ENCODE measurements at regions not wholly inside any gene's neighbourhood (a gene's known extent, or its start where the extent isn't known, plus 50 kb on each side); places are given as distances from the start of the nearest gene placed in this dataset.

GRCh38 chr3:55285156-55285555 lies 201.9 kb downstream of the WNT5A start:
- TF ChIP-seq POLR2AphosphoS5 (IDR thresholded peaks at IDR 0.05) (no peak), CTCF (IDR thresholded peaks at IDR 0.05) (no peak)
